ENCODE measurements at regions not wholly inside any gene's neighbourhood (a gene's known extent, or its start where the extent isn't known, plus 50 kb on each side); places are given as distances from the start of the nearest gene placed in this dataset.

- H3K27me3 ChIP-seq (ENCODE audit: low read length): no peaks in the 10 kb centered on the region
- no peak overlapping the region for H3K9ac ChIP-seq (ENCODE audit: low read length)
- H3K36me3 ChIP-seq (ENCODE audit: low read length): peaks cover 5% of the 10 kb centered on the region; the same call in 1 of the 2 replicates
- H3K9me2 ChIP-seq (replicated peaks; ENCODE audit: insufficient read depth, low read length): no peaks in the 10 kb centered on the region
- no peak overlapping the region for H2AFZ ChIP-seq (ENCODE audit: low read depth, low read length, severe bottlenecking)
- no peak overlapping the region for H3K4me3 ChIP-seq (ENCODE audit: insufficient read depth, low read length, poor library complexity, severe bottlenecking)
- H4K20me1 ChIP-seq (ENCODE audit: low read depth, low read length): no peaks in the 10 kb centered on the region
- no peaks in the 10 kb centered on the region for H3F3A ChIP-seq (ENCODE audit: insufficient read depth)
- no peak overlapping the region for H3K27ac ChIP-seq (ENCODE audit: low read depth, low read length)
- TF ChIP-seq CTCF (IDR thresholded peaks at IDR 0.05; ENCODE audit: insufficient read depth, low read length, poor library complexity, severe bottlenecking) (no peak), EZH2phosphoT487 (conservative IDR thresholded peaks at IDR 0.05; ENCODE audit: low read length) (no peak)
- no peak overlapping the region for H3K4me2 ChIP-seq (ENCODE audit: low read depth, low read length, poor library complexity, severe bottlenecking)
- no peaks in the 10 kb centered on the region; the same call in 1 of the 2 replicates for H3K9me3 ChIP-seq (ENCODE audit: insufficient read depth, low read length)
- H3K79me2 ChIP-seq (ENCODE audit: insufficient read depth, low read length): no peaks in the 10 kb centered on the region
These were observed 58.5 kb upstream of the S1PR3 start for GRCh38 chr9:88932766-88933165.

- Histone ChIP-seq H3K79me2 (ENCODE audit: insufficient read depth, low read length) (no peaks in the 10 kb centered on the region), H3K9me3 (ENCODE audit: insufficient read depth, low read length) (no peaks in the 10 kb centered on the region; the same call in 1 of the 2 replicates), H2AFZ (ENCODE audit: low read depth, low read length, severe bottlenecking) (no peak overlapping the region), H3K27ac (ENCODE audit: low read depth, low read length) (no peak overlapping the region), H3K9me2 (replicated peaks; ENCODE audit: insufficient read depth, low read length) (no peaks in the 10 kb centered on the region), H3K9ac (ENCODE audit: low read length) (no peak overlapping the region), H3K36me3 (ENCODE audit: low read length) (peaks cover 1% of the 10 kb centered on the region; the same call in 1 of the 2 replicates), H4K20me1 (ENCODE audit: low read depth, low read length) (no peaks in the 10 kb centered on the region), H3K4me2 (ENCODE audit: low read depth, low read length, poor library complexity, severe bottlenecking) (no peak overlapping the region), H3K4me3 (ENCODE audit: insufficient read depth, low read length, poor library complexity, severe bottlenecking) (no peak overlapping the region), H3K27me3 (ENCODE audit: low read length) (no peaks in the 10 kb centered on the region), H3F3A (ENCODE audit: insufficient read depth) (no peaks in the 10 kb centered on the region)
- TF ChIP-seq CTCF (IDR thresholded peaks at IDR 0.05; ENCODE audit: insufficient read depth, low read length, poor library complexity, severe bottlenecking) (no peak), EZH2phosphoT487 (conservative IDR thresholded peaks at IDR 0.05; ENCODE audit: low read length) (no peak)
These were observed 57.5 kb upstream of the S1PR3 start for GRCh38 chr9:88933607-88934379.

- no peak for TF ChIP-seq CTCF (IDR thresholded peaks at IDR 0.05; ENCODE audit: insufficient read depth, low read length, poor library complexity, severe bottlenecking)
- TF ChIP-seq EZH2phosphoT487 (conservative IDR thresholded peaks at IDR 0.05; ENCODE audit: low read length): no peak
These were observed 56.3 kb upstream of the S1PR3 start for GRCh38 chr9:88934876-88935535.

More at GRCh38 chr9:88934876-88935535, 56.3 kb upstream of the S1PR3 start:
- no peaks in the 10 kb centered on the region for H4K20me1 ChIP-seq (ENCODE audit: low read depth, low read length)
- H3K4me3 ChIP-seq (ENCODE audit: insufficient read depth, low read length, poor library complexity, severe bottlenecking): no peak overlapping the region
- no peak overlapping the region for H3K9ac ChIP-seq (ENCODE audit: low read length)
- no peaks in the 10 kb centered on the region for H3K36me3 ChIP-seq (ENCODE audit: low read length)
- H3K9me2 ChIP-seq (replicated peaks; ENCODE audit: insufficient read depth, low read length): 0 out of 2 replicates have a peak, but pooled peaks cover 3% of the 10 kb centered on the region
- no peak overlapping the region for H3K4me2 ChIP-seq (ENCODE audit: low read depth, low read length, poor library complexity, severe bottlenecking)
- no peaks in the 10 kb centered on the region; the same call in 1 of the 2 replicates for H3K9me3 ChIP-seq (ENCODE audit: insufficient read depth, low read length)
- H3K27me3 ChIP-seq (ENCODE audit: low read length): no peaks in the 10 kb centered on the region
- no peak overlapping the region for H2AFZ ChIP-seq (ENCODE audit: low read depth, low read length, severe bottlenecking)
- H3K27ac ChIP-seq (ENCODE audit: low read depth, low read length): no peak overlapping the region
- H3F3A ChIP-seq (ENCODE audit: insufficient read depth): no peaks in the 10 kb centered on the region
- H3K79me2 ChIP-seq (ENCODE audit: insufficient read depth, low read length): no peaks in the 10 kb centered on the region

Measured in SU-DHL-6 (cell line).